ENCODE measurements at regions not wholly inside any gene's neighbourhood (a gene's known extent, or its start where the extent isn't known, plus 50 kb on each side); places are given as distances from the start of the nearest gene placed in this dataset.

GRCh38 chr13:39909634-39910033 lies 254.2 kb downstream of the COG6 start:
- TF ChIP-seq CTCF (conservative IDR thresholded peaks at IDR 0.05; ENCODE audit: low read depth in 2 of 2): no peak
- TF ChIP-seq POLR2AphosphoS5 (IDR thresholded peaks at IDR 0.05; ENCODE audit: low read depth): no peak
- no peak for TF ChIP-seq EZH2 (IDR thresholded peaks at IDR 0.05; ENCODE audit: low read depth, unreplicated experiment)
- no peak for TF ChIP-seq REST (IDR thresholded peaks at IDR 0.05; ENCODE audit: unreplicated experiment)
- no peak for TF ChIP-seq ZNF462 (CRISPR knock-in tag; IDR thresholded peaks at IDR 0.05)
- TF ChIP-seq CREB1 (CRISPR knock-in tag; IDR thresholded peaks at IDR 0.05; ENCODE audit: low read depth): no peak
- TF ChIP-seq ZNF114 (CRISPR knock-in tag; IDR thresholded peaks at IDR 0.05): no peak

Data from GM23338 (cell line).